ENCODE measurements at regions not wholly inside any gene's neighbourhood (a gene's known extent, or its start where the extent isn't known, plus 50 kb on each side); places are given as distances from the start of the nearest gene placed in this dataset.

DNA sequence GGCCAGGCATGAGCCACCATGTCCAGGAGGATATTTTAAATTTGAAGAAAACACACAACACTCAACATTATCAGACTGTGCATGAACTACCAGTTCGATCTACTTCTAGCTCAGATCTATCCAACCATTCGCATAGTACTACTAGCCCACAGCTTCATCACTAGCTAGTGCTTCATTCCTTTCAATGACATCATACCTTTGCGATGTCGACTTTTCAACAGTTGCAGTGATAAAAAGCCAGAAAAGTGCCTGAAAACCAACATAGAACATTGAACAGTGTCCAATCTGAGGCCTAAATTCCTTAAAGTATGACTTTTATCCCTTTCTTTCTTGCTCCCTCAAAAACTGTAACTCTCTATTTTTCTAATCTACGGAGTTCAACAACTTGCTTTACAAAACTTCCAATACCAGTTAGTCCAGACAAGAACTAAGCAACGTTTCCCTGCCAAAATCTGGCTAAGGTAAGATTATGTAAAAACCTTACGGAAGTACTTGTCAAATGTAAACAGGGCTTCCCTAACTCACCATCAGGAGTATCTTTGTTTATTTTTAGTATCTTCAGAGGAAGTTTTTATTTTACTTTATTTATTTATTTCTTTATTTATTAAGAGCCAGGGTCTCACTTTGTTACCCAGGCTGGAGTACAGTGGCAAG, 434.0 kb upstream of the JARID2 start:
- H3K27ac Mint-ChIP-seq (ENCODE audit: unreplicated experiment) = no peak overlapping the region
- H3K27me3 Mint-ChIP-seq (ENCODE audit: unreplicated experiment) = no peaks in the 10 kb centered on the region
- no peak for DNase-seq (ENCODE audit: extremely low spot score, unreplicated experiment)
- TF ChIP-seq, protein P1, sequence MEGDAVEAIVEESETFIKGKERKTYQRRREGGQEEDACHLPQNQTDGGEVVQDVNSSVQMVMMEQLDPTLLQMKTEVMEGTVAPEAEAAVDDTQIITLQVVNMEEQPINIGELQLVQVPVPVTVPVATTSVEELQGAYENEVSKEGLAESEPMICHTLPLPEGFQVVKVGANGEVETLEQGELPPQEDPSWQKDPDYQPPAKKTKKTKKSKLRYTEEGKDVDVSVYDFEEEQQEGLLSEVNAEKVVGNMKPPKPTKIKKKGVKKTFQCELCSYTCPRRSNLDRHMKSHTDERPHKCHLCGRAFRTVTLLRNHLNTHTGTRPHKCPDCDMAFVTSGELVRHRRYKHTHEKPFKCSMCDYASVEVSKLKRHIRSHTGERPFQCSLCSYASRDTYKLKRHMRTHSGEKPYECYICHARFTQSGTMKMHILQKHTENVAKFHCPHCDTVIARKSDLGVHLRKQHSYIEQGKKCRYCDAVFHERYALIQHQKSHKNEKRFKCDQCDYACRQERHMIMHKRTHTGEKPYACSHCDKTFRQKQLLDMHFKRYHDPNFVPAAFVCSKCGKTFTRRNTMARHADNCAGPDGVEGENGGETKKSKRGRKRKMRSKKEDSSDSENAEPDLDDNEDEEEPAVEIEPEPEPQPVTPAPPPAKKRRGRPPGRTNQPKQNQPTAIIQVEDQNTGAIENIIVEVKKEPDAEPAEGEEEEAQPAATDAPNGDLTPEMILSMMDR (IDR thresholded peaks at IDR 0.05) = no peak
- H3K4me3 Mint-ChIP-seq (ENCODE audit: unreplicated experiment) = no peak overlapping the region
- peaks cover 4% of the 10 kb centered on the region for H3K9me3 Mint-ChIP-seq (ENCODE audit: unreplicated experiment)
- H3K36me3 Mint-ChIP-seq (ENCODE audit: unreplicated experiment) = no peaks in the 10 kb centered on the region
- H3K4me1 Mint-ChIP-seq (ENCODE audit: unreplicated experiment) = no peaks in the 10 kb centered on the region

DNA sequence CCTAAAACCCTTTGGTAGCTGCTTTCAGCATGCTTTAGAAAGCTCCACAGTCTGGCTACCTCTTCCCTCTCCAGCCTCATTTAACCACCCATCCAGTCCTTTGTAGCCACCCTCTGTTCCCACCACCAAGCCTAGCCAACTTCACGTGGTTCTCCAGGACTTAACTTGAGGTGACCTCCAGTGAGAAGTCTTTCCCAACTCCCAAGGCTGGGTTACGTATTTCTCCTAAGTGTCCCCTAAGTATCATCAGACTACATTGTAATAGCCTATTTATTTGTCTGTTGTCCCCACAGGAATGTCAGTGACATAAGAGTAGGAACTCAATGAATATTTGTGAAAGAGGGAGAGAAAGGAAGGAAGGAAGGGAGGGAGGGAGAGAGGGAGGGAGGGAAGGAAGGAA, 431.9 kb upstream of the JARID2 start:
- Mint-ChIP-seq H3K36me3 (ENCODE audit: unreplicated experiment) (no peaks in the 10 kb centered on the region), H3K4me1 (ENCODE audit: unreplicated experiment) (no peaks in the 10 kb centered on the region), H3K27me3 (ENCODE audit: unreplicated experiment) (no peaks in the 10 kb centered on the region), H3K9me3 (ENCODE audit: unreplicated experiment) (no peaks in the 10 kb centered on the region), H3K4me3 (ENCODE audit: unreplicated experiment) (no peak overlapping the region), H3K27ac (ENCODE audit: unreplicated experiment) (no peak overlapping the region)
- no peak for DNase-seq (ENCODE audit: extremely low spot score, unreplicated experiment)
- TF ChIP-seq, protein P1 (IDR thresholded peaks at IDR 0.05) = no peak

DNA sequence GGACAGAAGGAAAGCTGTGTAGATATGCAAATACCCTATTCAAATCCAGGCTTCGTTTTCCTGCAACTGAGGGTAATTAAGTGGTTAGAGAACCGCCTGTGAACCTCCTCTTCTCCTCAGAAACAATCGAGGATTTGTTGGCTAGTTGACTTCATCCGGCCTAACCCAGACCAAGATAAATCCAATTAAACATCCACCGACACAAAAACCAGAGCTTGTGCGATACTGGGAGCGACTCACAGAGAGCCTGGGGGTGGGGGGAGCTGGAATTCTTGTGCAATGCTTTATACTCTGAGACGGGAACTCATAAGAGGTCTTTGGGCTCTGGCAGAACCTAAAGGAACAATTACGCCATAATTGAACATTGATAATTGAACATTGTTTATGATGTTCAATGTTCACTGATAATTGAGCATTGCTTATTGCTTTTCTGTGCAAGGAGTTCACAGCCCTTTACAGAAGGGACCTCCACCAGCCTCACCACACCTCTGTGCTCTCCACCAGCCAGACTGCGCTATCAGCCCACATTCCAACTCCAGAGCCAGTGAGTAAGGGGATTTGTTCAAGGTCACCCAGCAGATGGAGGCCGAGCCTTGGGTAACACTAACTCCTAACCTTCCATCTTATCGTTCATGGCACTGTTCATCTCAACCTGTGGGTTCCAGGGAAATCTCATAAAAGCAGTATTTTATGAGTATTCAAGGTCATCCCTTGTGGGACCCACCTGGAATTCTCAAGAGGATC, 429.6 kb upstream of the JARID2 start:
- no peak overlapping the region for H3K27ac Mint-ChIP-seq (ENCODE audit: unreplicated experiment)
- no peaks in the 10 kb centered on the region for H3K9me3 Mint-ChIP-seq (ENCODE audit: unreplicated experiment)
- H3K4me1 Mint-ChIP-seq (ENCODE audit: unreplicated experiment) = no peaks in the 10 kb centered on the region
- H3K4me3 Mint-ChIP-seq (ENCODE audit: unreplicated experiment) = no peak overlapping the region
- H3K36me3 Mint-ChIP-seq (ENCODE audit: unreplicated experiment) = no peaks in the 10 kb centered on the region
- no peak for DNase-seq (ENCODE audit: extremely low spot score, unreplicated experiment)
- TF ChIP-seq, protein P1 (IDR thresholded peaks at IDR 0.05) = no peak
- no peaks in the 10 kb centered on the region for H3K27me3 Mint-ChIP-seq (ENCODE audit: unreplicated experiment)

DNA sequence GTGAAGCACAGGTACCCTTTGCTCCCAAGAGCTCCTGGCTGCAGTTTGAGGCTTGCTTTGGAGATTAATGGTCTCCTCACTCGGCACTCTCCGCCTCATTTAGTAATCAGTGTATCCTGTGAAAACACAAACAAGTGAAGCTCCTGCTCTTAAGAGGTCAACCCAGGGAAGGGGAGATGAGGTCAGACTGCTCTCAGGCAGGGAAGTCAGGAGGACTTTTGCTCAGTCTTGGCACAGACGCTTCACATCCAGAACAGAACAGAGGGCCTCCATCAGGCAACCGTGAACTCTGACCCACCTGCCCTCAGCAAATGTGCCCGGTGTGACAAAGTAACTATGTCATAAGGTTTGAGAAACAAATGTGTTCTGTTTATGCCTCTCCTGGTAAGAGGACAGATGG, 428.8 kb upstream of the JARID2 start:
- DNase-seq (ENCODE audit: extremely low spot score, unreplicated experiment) = no peak
- TF ChIP-seq, protein P1 (IDR thresholded peaks at IDR 0.05) = no peak
- Mint-ChIP-seq H3K4me1 (ENCODE audit: unreplicated experiment) (no peaks in the 10 kb centered on the region), H3K4me3 (ENCODE audit: unreplicated experiment) (no peak overlapping the region), H3K27me3 (ENCODE audit: unreplicated experiment) (no peaks in the 10 kb centered on the region), H3K36me3 (ENCODE audit: unreplicated experiment) (no peaks in the 10 kb centered on the region), H3K9me3 (ENCODE audit: unreplicated experiment) (no peaks in the 10 kb centered on the region), H3K27ac (ENCODE audit: unreplicated experiment) (no peak overlapping the region)

DNA sequence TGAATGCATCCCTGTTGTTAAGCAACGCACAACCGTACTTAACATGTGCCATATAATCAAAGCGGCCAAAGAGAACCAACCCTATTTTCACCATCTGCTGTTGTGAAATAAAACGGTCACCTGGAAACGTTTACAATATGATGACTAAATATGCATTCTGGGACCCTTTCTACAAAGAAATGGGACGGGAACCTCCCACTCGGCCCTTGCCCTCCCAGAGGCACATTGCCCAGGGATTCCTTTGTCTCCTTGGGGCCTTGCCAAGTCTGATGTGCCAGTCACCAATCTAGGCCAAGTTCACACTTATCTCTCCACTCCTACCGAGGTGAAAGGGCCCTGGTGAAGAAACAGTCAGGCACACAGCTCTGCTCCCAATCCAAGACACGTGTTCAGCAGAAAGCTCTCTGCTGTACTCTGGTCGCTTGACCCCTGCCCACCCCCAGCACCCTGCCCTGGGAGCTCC, 427.4 kb upstream of the JARID2 start:
- Mint-ChIP-seq H3K36me3 (ENCODE audit: unreplicated experiment) (no peaks in the 10 kb centered on the region), H3K27ac (ENCODE audit: unreplicated experiment) (no peak overlapping the region), H3K4me3 (ENCODE audit: unreplicated experiment) (no peak overlapping the region), H3K27me3 (ENCODE audit: unreplicated experiment) (no peaks in the 10 kb centered on the region), H3K9me3 (ENCODE audit: unreplicated experiment) (no peaks in the 10 kb centered on the region), H3K4me1 (ENCODE audit: unreplicated experiment) (no peaks in the 10 kb centered on the region)
- DNase-seq (ENCODE audit: extremely low spot score, unreplicated experiment) = no peak
- TF ChIP-seq, protein P1 (IDR thresholded peaks at IDR 0.05) = no peak

All from osteocyte (in vitro differentiated cells).